Subcutaneous abdominal adipose tissue (tissue), 5 donors: ENCODE measurements at regions not wholly inside any gene's neighbourhood (a gene's known extent, or its start where the extent isn't known, plus 50 kb on each side); places are given as distances from the start of the nearest gene placed in this dataset.

Experiments
- H3K27ac ChIP-seq: one replicate; pipeline ENCODE4 v1.7.0; 2013; ENCODE audit warnings: low read depth, mild to moderate bottlenecking, inconsistent platforms, low read length, moderate library complexity
- H3K27me3 ChIP-seq, 5 donors: one replicate each; pipeline ENCODE4 v1.7.0; 2013; ENCODE audit warnings: low read length in 5 of 5, inconsistent platforms in 1 of 5; ENCODE audit not compliant: control insufficient read depth in 5 of 5, insufficient read depth in 4 of 5
- H3K36me3 ChIP-seq, 5 donors: one replicate each; pipeline ENCODE4 v1.7.0; 2013; ENCODE audit warnings: low read length in 5 of 5; ENCODE audit not compliant: control insufficient read depth in 5 of 5, insufficient read depth in 5 of 5
- H3K4me1 ChIP-seq, 5 donors: one replicate each; pipeline ENCODE4 v1.7.0; 2013; ENCODE audit warnings: low read length in 5 of 5, mild to moderate bottlenecking in 3 of 5, moderate library complexity in 1 of 5; ENCODE audit not compliant: control insufficient read depth in 5 of 5, insufficient read depth in 5 of 5
- H3K4me3 ChIP-seq, 5 donors: one replicate each; pipeline ENCODE4 v1.7.0; 2013; ENCODE audit warnings: low read length in 5 of 5, low read depth in 1 of 5
- H3K9ac ChIP-seq, 5 donors: one replicate each; pipeline ENCODE4 v1.7.0; 2013; ENCODE audit warnings: low read length in 5 of 5, mild to moderate bottlenecking in 4 of 5, moderate library complexity in 3 of 5
- H3K9me3 ChIP-seq, 5 donors: one replicate each; pipeline ENCODE4 v1.7.0; 2013; ENCODE audit warnings: low read length in 5 of 5; ENCODE audit not compliant: control insufficient read depth in 5 of 5
- donor health status: healthy.
- donor health status: healthy.
- donor health status: healthy.
- donor health status: healthy.
- donor health status: healthy.

DNA sequence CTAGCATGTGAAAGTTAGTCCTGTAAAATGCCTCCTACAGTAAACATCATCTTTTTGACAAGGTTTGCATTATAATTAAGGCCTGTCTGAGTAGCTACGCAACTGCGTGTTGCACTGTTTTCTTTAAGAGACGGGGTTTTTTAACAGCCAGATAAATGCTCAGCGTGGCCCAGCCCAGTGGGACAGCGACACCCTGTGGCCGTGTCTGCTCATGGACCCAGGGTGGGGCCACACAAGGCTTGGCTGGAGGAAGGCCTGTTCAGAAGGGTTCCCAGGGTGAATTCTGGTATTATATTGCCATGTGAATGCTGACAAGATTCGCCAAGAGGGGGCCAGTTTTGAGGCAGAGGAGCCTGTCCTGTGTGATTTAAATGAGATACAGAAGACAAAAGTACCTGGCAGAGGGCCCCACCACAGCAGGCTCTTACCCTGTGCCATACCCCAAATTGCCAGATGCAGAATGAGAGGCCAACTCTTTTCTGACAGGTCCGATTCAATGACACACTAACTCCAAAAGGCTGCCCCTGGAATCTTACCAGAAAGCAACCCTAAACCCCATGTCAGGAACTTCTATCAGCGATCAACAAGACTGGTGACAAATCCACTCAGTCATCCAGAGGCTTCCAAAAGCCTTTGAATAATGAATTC lies 65.9 kb upstream of the IRX6 start:
- Histone ChIP-seq H3K27ac (no peak overlapping the region), H3K36me3 (no peaks in the 10 kb centered on the region), H3K27me3 (no peaks in the 10 kb centered on the region), H3K4me1 (peaks cover 0 to 9% (median 4%) of the 10 kb centered on the region in 5 donors), H3K4me3 (no peak overlapping the region), H3K9ac (no peak overlapping the region), H3K9me3 (peaks cover 0 to 6% (median 0%) of the 10 kb centered on the region in 5 donors)

DNA sequence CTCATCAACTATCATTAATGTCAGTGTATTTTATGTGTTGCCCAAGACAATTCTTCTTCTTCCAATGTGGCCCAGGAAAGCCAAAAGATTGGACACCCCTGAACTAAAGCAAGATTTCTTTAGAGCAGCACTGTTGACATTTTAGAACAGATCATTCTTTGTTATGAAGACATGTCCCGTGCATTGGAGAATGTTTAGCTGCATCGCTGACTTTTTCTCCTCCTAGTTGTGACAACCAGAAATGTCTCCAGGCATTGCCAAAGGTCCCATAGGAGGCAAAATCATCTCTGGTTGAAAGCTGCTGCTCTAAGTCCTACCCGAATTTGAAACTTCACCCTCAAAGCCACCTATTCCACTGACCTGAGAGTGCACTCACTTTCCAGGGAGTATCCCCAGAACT lies 62.7 kb upstream of the IRX6 start:
- Histone ChIP-seq H3K9ac (no peak overlapping the region), H3K27me3 (no peaks in the 10 kb centered on the region), H3K9me3 (peaks cover 0 to 4% (median 0%) of the 10 kb centered on the region in 5 donors), H3K36me3 (no peaks in the 10 kb centered on the region), H3K27ac (no peak overlapping the region), H3K4me1 (peaks cover 0 to 4% (median 4%) of the 10 kb centered on the region in 5 donors), H3K4me3 (no peak overlapping the region)

DNA sequence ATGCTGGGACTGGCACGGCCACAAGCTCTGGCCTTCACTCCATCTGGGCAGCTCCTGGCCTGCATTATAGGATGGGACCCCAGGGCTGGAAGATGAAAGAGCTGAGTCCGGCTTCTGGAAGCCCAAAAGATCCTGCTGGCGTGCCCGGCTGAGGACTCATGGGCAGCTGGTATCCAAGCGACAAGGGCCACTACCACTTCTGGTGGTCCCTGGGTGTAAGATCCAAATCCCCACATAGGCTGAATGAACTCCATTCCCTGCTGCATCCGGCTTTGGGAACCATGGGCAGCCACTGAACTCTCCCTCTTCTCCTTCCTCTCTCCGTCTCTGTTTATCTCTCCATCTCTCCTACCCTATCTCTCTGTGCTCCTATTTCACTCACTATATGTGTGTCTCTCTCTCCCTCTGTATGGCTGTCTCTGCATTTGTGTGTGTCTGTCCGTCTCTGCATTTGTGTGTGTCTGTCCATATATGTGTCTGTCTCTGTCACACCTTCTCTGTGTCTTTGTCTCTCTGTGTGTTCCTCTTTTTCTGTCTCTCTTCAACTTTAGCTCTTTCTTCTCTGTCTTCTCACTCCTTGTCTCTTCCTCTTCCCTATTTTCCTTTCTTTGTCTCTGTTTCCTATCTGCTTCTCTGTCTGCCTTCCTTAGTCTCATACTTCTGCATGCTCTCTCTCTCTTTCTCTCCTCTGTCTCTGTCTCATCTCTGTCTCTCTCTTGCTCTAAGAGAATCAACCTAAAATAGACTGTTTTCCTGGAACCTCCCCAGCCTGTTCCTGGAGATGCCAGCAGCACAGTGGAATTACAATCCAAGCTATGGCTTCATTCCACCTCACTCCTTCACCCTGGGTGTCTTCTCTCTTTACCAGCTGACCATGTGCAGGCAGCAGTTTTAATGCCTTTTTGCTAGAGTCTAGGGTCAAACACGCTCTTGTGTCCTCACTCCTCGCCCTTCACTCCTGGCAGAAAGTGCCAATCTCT lies 60.4 kb upstream of the IRX6 start:
- no peaks in the 10 kb centered on the region for H3K4me1 ChIP-seq

DNA sequence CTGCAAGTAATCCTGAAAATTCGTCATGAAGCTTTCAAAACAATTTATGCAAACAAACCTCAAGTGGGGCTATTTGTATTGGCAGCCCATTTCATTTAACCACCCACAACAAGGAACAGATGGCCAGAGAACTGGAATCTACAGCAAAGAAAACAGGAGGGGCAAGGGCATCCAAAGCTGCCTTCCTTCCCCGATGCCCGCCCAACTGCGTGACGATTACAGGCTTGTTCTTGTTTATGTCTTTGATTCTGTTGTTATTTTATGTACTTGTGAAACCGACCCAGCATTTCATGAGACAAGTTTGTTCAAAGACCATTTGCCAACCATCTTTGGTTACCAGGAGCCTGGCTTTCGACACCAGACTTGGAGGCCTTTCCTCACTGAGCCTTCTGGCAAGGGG lies 59.1 kb upstream of the IRX6 start:
- Histone ChIP-seq H3K27ac (no peak overlapping the region), H3K4me3 (no peak overlapping the region), H3K4me1 (no peaks in the 10 kb centered on the region), H3K9me3 (peaks cover 0 to 4% (median 0%) of the 10 kb centered on the region in 5 donors), H3K27me3 (no peaks in the 10 kb centered on the region), H3K9ac (no peak overlapping the region), H3K36me3 (no peaks in the 10 kb centered on the region)

More for the DNA sequence above, 60.4 kb upstream of the IRX6 start:
- Histone ChIP-seq H3K36me3 (no peaks in the 10 kb centered on the region), H3K9ac (no peak overlapping the region), H3K4me3 (no peak overlapping the region), H3K27me3 (no peaks in the 10 kb centered on the region), H3K9me3 (peaks cover 0 to 4% (median 0%) of the 10 kb centered on the region in 5 donors), H3K27ac (no peak overlapping the region)

DNA sequence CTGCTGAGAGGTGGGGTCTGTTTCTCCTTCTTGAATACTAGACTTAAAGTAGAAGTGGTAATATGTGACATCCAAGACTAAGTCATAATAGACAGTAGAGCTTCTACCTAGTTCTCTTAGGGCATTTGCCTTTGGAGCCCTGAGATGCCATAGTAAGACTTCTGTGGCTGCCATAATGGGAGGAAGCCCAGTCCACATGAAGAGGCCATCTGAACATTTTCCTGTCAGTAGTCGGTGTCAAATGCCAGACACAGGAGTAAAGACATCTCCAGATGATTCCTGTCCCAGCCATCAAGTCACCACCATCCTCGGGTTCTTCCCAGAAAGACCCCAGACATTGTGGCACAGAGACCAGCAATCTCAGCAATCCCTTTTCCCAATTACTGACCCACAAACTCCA lies 58.1 kb upstream of the IRX6 start:
- no peaks in the 10 kb centered on the region for H3K27me3 ChIP-seq
- H3K4me1 ChIP-seq: no peaks in the 10 kb centered on the region
- no peak overlapping the region for H3K4me3 ChIP-seq
- no peak overlapping the region for H3K9ac ChIP-seq
- H3K27ac ChIP-seq: no peak overlapping the region
- peaks cover 0 to 4% (median 0%) of the 10 kb centered on the region in 5 donors for H3K9me3 ChIP-seq
- no peaks in the 10 kb centered on the region for H3K36me3 ChIP-seq

DNA sequence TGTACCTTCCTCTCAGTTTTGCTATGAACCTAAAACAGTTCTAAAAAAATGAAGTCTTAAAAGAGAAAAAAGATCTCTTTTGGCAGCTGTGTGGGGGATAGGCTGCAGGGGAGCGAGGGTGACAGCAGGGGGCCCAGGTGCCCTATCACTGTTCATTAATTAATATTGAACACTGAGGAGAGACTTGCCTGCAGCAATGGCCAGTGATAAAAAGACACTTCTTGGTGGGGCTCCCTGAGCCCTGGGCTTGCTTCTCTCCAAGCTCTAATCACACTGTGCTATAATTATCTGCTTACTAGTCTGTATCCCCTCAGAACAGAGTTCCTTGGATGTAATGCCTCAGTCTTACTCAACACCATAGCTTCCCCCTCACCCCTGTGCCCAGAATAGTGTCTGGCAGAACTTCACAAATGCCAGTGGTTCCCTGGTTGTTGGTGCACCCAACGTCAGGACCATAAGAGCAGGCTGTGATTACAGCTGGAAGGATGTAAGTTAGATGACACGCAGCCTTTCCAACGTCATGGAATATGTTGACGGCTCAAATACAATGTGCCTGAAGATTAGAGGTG lies 52.0 kb upstream of the IRX6 start:
- H3K27me3 ChIP-seq: no peaks in the 10 kb centered on the region
- H3K9me3 ChIP-seq: no peaks in the 10 kb centered on the region

DNA sequence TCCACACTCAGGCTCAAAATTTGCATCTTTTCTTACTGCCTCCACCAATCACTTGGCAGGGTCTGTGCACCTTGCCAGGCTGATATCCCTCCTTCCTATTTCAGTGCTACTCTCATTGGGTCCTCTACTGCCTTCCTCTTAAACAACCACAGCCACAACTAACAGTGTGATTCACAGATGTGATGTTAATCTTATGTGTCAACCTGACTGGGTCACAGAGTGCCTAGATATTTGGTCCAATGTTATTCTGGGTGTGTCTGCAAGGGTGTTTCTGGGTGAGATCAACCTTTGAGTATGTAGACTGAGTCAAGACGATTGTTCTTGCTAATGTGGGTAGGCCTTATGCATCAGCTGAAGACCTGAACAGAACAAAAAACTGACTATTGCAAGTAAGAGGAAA lies 51.3 kb upstream of the IRX6 start:
- no peaks in the 10 kb centered on the region for H3K9me3 ChIP-seq
- H3K9ac ChIP-seq: no peak overlapping the region
- no peaks in the 10 kb centered on the region for H3K27me3 ChIP-seq
- H3K27ac ChIP-seq: no peak overlapping the region
- no peaks in the 10 kb centered on the region for H3K36me3 ChIP-seq
- H3K4me3 ChIP-seq: no peak overlapping the region
- H3K4me1 ChIP-seq: no peaks in the 10 kb centered on the region

More for the DNA sequence above, 52.0 kb upstream of the IRX6 start:
- no peak overlapping the region for H3K27ac ChIP-seq
- no peaks in the 10 kb centered on the region for H3K4me1 ChIP-seq
- no peak overlapping the region for H3K9ac ChIP-seq
- H3K36me3 ChIP-seq: no peaks in the 10 kb centered on the region
- H3K4me3 ChIP-seq: no peak overlapping the region

DNA sequence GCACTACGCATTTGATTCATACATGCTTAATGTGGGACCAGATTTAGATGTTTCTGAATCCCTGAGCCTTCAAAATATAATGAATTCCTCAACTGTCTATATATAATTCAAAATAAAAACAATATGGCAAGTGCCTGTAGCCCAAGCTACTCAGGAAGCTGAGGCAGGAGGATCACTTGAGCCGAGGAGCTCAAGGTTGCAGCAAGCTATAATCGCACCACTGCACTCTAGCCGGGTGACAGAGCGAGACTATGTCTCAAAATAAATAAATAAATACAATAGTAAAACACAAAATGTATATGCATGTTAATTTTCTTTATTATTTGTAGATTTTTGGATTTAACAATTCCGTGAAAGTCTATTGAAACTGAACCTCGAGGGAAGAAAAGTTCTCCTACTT lies 50.6 kb upstream of the IRX6 start:
- H3K9ac ChIP-seq: no peak overlapping the region
- H3K36me3 ChIP-seq: no peaks in the 10 kb centered on the region
- no peaks in the 10 kb centered on the region for H3K4me1 ChIP-seq
- H3K27ac ChIP-seq: no peak overlapping the region
- no peaks in the 10 kb centered on the region for H3K9me3 ChIP-seq
- no peaks in the 10 kb centered on the region for H3K27me3 ChIP-seq
- H3K4me3 ChIP-seq: no peak overlapping the region

DNA sequence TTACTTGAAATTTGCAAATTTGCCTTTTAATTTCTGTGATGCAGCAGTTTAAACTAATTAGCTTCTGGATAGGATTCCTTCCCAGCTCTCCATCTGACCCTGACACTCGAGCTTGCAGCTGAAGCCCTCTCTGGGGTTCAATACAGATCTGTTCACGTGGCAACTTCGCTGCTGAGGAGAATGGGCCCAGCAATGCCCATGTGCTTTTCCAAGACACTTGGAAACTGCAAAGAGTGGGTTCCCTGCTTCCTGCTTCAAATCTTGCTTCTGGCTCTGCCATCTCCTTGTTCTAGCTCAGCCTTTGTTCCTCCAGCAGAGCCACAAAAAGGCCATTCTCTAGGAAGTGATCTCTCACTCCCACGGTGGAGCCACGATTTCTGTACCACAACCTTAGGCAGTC lies 50.0 kb upstream of the IRX6 start:
- Histone ChIP-seq H3K27ac (no peak overlapping the region), H3K36me3 (no peaks in the 10 kb centered on the region), H3K4me3 (no peak overlapping the region), H3K4me1 (no peaks in the 10 kb centered on the region), H3K9me3 (no peaks in the 10 kb centered on the region), H3K9ac (no peak overlapping the region), H3K27me3 (no peaks in the 10 kb centered on the region)
